H1 (cell line): ENCODE measurements at regions not wholly inside any gene's neighbourhood (a gene's known extent, or its start where the extent isn't known, plus 50 kb on each side); places are given as distances from the start of the nearest gene placed in this dataset.

Source experiments
- CTCF ChIA-PET: fragments of 300-600 bp; sonication (Branson Sonifier 250); formaldehyde crosslinking; loops from one replicate; lab custom pipeline; 2021; ENCODE audit not compliant: partially characterized antibody; lab: Charles Lee
- POLR2A ChIA-PET: fragments of 300-600 bp; sonication (Branson Sonifier 250); formaldehyde crosslinking; loops from one replicate; lab custom pipeline; 2021; ENCODE audit warnings: inconsistent platforms; ENCODE audit not compliant: partially characterized antibody; lab: Charles Lee
- DNase-seq, 2 experiments: peaks; one replicate each; pipeline versions ENCODE4 v3.0.0 to v3.0.0-alpha.2; 2010 to 2022; ENCODE audit warnings: low spot score in 2 of 2, low read depth in 1 of 2, mixed read lengths in 1 of 2
- FAIRE-seq: peaks from 2 replicates; lab custom pipeline; 2011; peaks lifted over from hg19 to GRCh38; lab: Jason Lieb, UNC
- H2AFZ ChIP-seq: 2 replicates; pipeline ENCODE4 v1.8.1; 2012; ENCODE audit warnings: low read length, inconsistent platforms
- H2AK5ac ChIP-seq: 2 replicates; pipeline ENCODE4 v1.6.1; 2013; ENCODE audit warnings: low read depth, low read length
- H2BK120ac ChIP-seq: replicated peaks from 2 replicates; pipeline ENCODE3; 2013; ENCODE audit warnings: low read depth, low read length, inconsistent platforms
- H2BK12ac ChIP-seq: 2 replicates; pipeline ENCODE4 v1.6.1; 2013; ENCODE audit warnings: low read depth, low read length
- H2BK15ac ChIP-seq: 2 replicates; pipeline ENCODE4 v1.6.1; 2013; ENCODE audit warnings: low read length
- H2BK20ac ChIP-seq: 2 replicates; pipeline ENCODE4 v1.6.1; 2013; ENCODE audit warnings: low read length
- H2BK5ac ChIP-seq: 2 replicates; pipeline ENCODE4 v1.6.1; 2013; ENCODE audit warnings: low read depth, low read length
- H3K14ac ChIP-seq: 2 replicates; pipeline ENCODE4 v1.6.1; 2013; ENCODE audit warnings: inconsistent platforms; ENCODE audit not compliant: insufficient read length
- H3K18ac ChIP-seq: 2 replicates; pipeline ENCODE4 v1.6.1; 2013; ENCODE audit warnings: low read length; ENCODE audit errors: extremely low read depth
- H3K23ac ChIP-seq: 2 replicates; pipeline ENCODE4 v1.6.1; 2013; ENCODE audit warnings: inconsistent platforms; ENCODE audit not compliant: insufficient read length
- H3K23me2 ChIP-seq: 2 replicates; pipeline ENCODE4 v1.6.1; 2013; ENCODE audit warnings: low read depth, low read length
- H3K27ac ChIP-seq: 2 replicates; pipeline ENCODE4 v1.6.1; 2011; ENCODE audit warnings: low read depth, low read length, inconsistent platforms
- H3K27me3 ChIP-seq, 4 experiments: replicated peaks in 1 of 4; 1 replicate in 1 of 4; 2 replicates in 3 of 4; pipeline versions ENCODE4 v1.6.1 to v1.8.1; 2011 to 2013; ENCODE audit warnings: low read length in 3 of 4, mild to moderate bottlenecking in 3 of 4, inconsistent platforms in 2 of 4, mixed read lengths in 2 of 4, moderate library complexity in 1 of 4; ENCODE audit not compliant: control insufficient read depth in 3 of 4, insufficient read depth in 3 of 4; ENCODE audit errors: extremely low read depth in 1 of 4
- H3K36me3 ChIP-seq, 4 experiments: 2 replicates each; pipeline versions ENCODE4 v1.6.1 to v1.8.1; 2011 to 2013; ENCODE audit warnings: mild to moderate bottlenecking in 4 of 4, low read length in 3 of 4, moderate library complexity in 2 of 4, control low read depth in 1 of 4, inconsistent platforms in 1 of 4; ENCODE audit not compliant: insufficient read depth in 4 of 4, control insufficient read depth in 2 of 4
- H3K4ac ChIP-seq: replicated peaks from 2 replicates; pipeline ENCODE3; 2013; ENCODE audit warnings: low read length, low read depth, mixed read lengths, inconsistent platforms; ENCODE audit not compliant: insufficient read length
- H3K4me1 ChIP-seq, 4 experiments: replicated peaks in 1 of 4; 1 replicate in 1 of 4; 2 replicates in 3 of 4; pipeline versions ENCODE4 v1.6.1 to v1.8.1; 2011 to 2013; ENCODE audit warnings: low read length in 3 of 4, inconsistent platforms in 2 of 4, mixed read lengths in 1 of 4; ENCODE audit not compliant: insufficient read depth in 4 of 4, control insufficient read depth in 3 of 4
- H3K4me2 ChIP-seq, 2 experiments: 2 replicates each; pipeline versions ENCODE4 v1.6.1 to v1.8.1; 2011 to 2013; ENCODE audit warnings: low read depth in 2 of 2, low read length in 2 of 2, control low read depth in 1 of 2, inconsistent platforms in 1 of 2, mild to moderate bottlenecking in 1 of 2; ENCODE audit not compliant: insufficient read depth in 1 of 2
- H3K4me3 ChIP-seq, 4 experiments: fragments of 200-600, 300-600 bp in 1 of 4; sonication (generic), shearing (Covaris generic), sonication (Bioruptor Twin) in 1 of 4; 2 replicates each; pipeline versions ENCODE4 v1.5.1 to v1.8.1; 2011 to 2016; ENCODE audit warnings: low read length in 4 of 4, low read depth in 3 of 4, control low read depth in 2 of 4, inconsistent platforms in 2 of 4, mild to moderate bottlenecking in 2 of 4, mixed read lengths in 1 of 4, moderate library complexity in 1 of 4; ENCODE audit not compliant: insufficient read depth in 2 of 4; ENCODE audit errors: extremely low read depth in 1 of 4
- H3K56ac ChIP-seq: replicated peaks from 2 replicates; pipeline ENCODE3; 2013; ENCODE audit warnings: low read depth, mild to moderate bottlenecking, mixed read lengths, low read length, inconsistent platforms; ENCODE audit not compliant: insufficient read length
- H3K79me1 ChIP-seq: 2 replicates; pipeline ENCODE4 v1.6.1; 2013; ENCODE audit warnings: low read depth, low read length, control low read depth
- H3K79me2 ChIP-seq, 2 experiments: 2 replicates each; pipeline versions ENCODE4 v1.6.1 to v1.8.1; 2012 to 2013; ENCODE audit warnings: low read length in 2 of 2, mild to moderate bottlenecking in 2 of 2, inconsistent platforms in 1 of 2; ENCODE audit not compliant: insufficient read depth in 2 of 2, control insufficient read depth in 1 of 2
- H3K9ac ChIP-seq, 4 experiments: replicated peaks in 1 of 4; 1 replicate in 1 of 4; 2 replicates in 3 of 4; pipeline versions ENCODE4 v1.6.1 to v1.8.1; 2011 to 2013; ENCODE audit warnings: low read depth in 3 of 4, low read length in 3 of 4, control low read depth in 2 of 4, mild to moderate bottlenecking in 2 of 4, moderate library complexity in 2 of 4, inconsistent platforms in 1 of 4; ENCODE audit errors: extremely low read depth in 1 of 4
- H3K9me3 ChIP-seq, 2 experiments: 2 replicates each; pipeline versions ENCODE4 v1.6.1 to v1.8.1; 2012 to 2013; ENCODE audit warnings: mild to moderate bottlenecking in 2 of 2, moderate library complexity in 2 of 2, control low read depth in 1 of 2, inconsistent platforms in 1 of 2, low read depth in 1 of 2, low read length in 1 of 2, mixed read lengths in 1 of 2; ENCODE audit not compliant: insufficient read depth in 2 of 2
- H4K20me1 ChIP-seq, 2 experiments: replicated peaks in 1 of 2; 2 replicates each; pipeline versions ENCODE3 to v1.8.1; 2011 to 2013; ENCODE audit warnings: inconsistent platforms in 2 of 2, low read length in 2 of 2, mild to moderate bottlenecking in 1 of 2; ENCODE audit not compliant: insufficient read depth in 2 of 2, control insufficient read depth in 1 of 2
- H4K5ac ChIP-seq: 2 replicates; pipeline ENCODE4 v1.6.1; 2013; ENCODE audit warnings: low read length, low read depth, mixed read lengths, inconsistent platforms; ENCODE audit not compliant: insufficient read length
- H4K8ac ChIP-seq: 2 replicates; pipeline ENCODE4 v1.8.0; 2013; ENCODE audit warnings: mild to moderate bottlenecking, moderate library complexity, low read length, inconsistent platforms; ENCODE audit not compliant: insufficient read depth; ENCODE audit errors: extremely low read depth
- H4K91ac ChIP-seq: replicated peaks from 2 replicates; pipeline ENCODE3; 2013; ENCODE audit warnings: low read length, mixed read lengths, inconsistent platforms; ENCODE audit not compliant: insufficient read length
- CHD2 ChIP-seq: IDR thresholded peaks from 2 replicates; pipeline ENCODE4 v1.6.1; 2012; ENCODE audit warnings: low read length, improper control_type of control experiment
- JUND ChIP-seq: IDR thresholded peaks from 2 replicates; pipeline ENCODE4 v1.6.1; 2011; ENCODE audit warnings: mild to moderate bottlenecking, improper control_type of control experiment, low read length
- KDM1A ChIP-seq: fragments of 200-600, 300-600 bp; sonication (generic); IDR thresholded peaks from 2 replicates; pipeline ENCODE4 v1.7.1; 2016; ENCODE audit warnings: mild to moderate bottlenecking, low read length, borderline replicate concordance
- KDM5A ChIP-seq: fragments of 200-600 bp; IDR thresholded peaks from 2 replicates; pipeline ENCODE4 v1.7.1; 2012; ENCODE audit warnings: mild to moderate bottlenecking, low read length, inconsistent platforms, mixed read lengths
- POU5F1 ChIP-seq: IDR thresholded peaks from 2 replicates; pipeline ENCODE4 v1.6.1; 2011; ENCODE audit warnings: low read depth, mild to moderate bottlenecking, low read length, moderate library complexity
- SP1 ChIP-seq: IDR thresholded peaks from 2 replicates; pipeline ENCODE4 v1.6.1; 2011; ENCODE audit warnings: low read depth, low read length
- WGBS, 2 experiments: shearing (Covaris generic) in 1 of 2; methylation state at CpG; one replicate each; pipeline versions ENCODE4 v1.1.6 to v1.1.7; 2013 to 2015; ENCODE audit warnings: low lambda C conversion rate in 2 of 2, mixed read lengths in 2 of 2, inconsistent platforms in 1 of 2, low coverage in 1 of 2, missing lambda C conversion rate in 1 of 2; ENCODE audit not compliant: insufficient replicate concordance in 2 of 2, insufficient coverage in 1 of 2, insufficient read length in 1 of 2; ENCODE audit errors: extremely low coverage in 1 of 2, missing lambda C conversion rate in 1 of 2; 5-methylcytosine and 5-hydroxymethylcytosine counted together

DNA sequence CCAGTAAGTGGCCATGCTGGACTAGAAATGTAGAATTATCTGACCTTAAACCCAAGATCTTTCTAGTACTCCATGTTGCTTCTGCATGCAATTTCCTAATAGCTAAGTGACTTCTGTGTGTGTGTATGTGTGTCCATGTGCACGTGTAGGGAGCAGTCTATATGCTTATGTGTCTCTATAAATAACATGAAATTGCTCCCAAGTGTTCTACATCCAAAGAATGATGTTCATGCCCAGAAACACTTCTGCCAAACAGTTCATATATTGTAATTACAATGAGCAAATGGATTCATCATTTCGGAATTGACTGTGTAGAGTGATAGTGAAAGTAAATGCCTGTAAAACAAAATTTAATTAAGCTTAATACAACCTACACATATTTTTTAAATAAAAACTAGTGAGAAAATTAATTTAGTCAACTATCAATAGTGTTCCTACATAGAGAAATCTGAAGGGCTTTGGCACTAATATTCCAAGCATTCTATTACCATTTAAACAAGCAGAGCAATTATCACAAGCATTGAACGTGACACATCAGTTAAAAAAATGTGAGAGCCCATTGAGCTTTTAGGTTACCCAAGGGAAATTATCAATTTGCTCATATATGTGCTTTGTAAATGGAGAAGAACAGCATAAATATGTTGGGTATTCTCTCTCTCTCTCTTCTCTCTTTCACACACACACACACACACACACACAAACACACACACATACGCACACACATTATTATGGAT, 1067.4 kb downstream of the CNTNAP5 start:
- WGBS, 2 experiments, result 97 to 100% methylated on average over 1 to 4 of the region's 4 CpGs
- Histone ChIP-seq H3K9me3 (no peaks in the 10 kb centered on the region), H2BK15ac (no peak overlapping the region), H4K8ac (no peak overlapping the region), H2AFZ (no peak overlapping the region), H2BK20ac (no peak overlapping the region), H2BK12ac (no peak overlapping the region), H3K79me2 (no peaks in the 10 kb centered on the region), H3K56ac (no peak overlapping the region), H3K23me2 (no peaks in the 10 kb centered on the region), H3K79me1 (no peaks in the 10 kb centered on the region), H2BK120ac (no peak overlapping the region), H4K5ac (no peak overlapping the region), H3K18ac (no peak overlapping the region), H3K14ac (no peak overlapping the region), H3K27ac (no peak overlapping the region), H3K4me3 (no peak overlapping the region), H2BK5ac (no peak overlapping the region), H4K20me1 (no peaks in the 10 kb centered on the region), H3K36me3 (no peaks in the 10 kb centered on the region), H3K23ac (no peak overlapping the region), H2AK5ac (no peak overlapping the region), H3K4me1 (no peaks in the 10 kb centered on the region), H3K9ac (no peak overlapping the region), H3K4ac (no peak overlapping the region), H3K27me3 (no peaks in the 10 kb centered on the region), H3K4me2 (no peak overlapping the region), H4K91ac (no peak overlapping the region)
- ChIA-PET CTCF (interaction anchor here (0.7 to 1.2 kb wide), 3 partner anchors 49 to 1060 kb away, joined by 3 to 8 read pairs (median 3); no protein-coding TSS in a partner anchor), POLR2A (no interaction called here)
- no peak for FAIRE-seq
- no peak for DNase-seq
- TF ChIP-seq POU5F1 (no peak), SP1 (no peak), KDM1A (no peak), JUND (no peak), CHD2 (no peak), KDM5A (no peak)
